GM12891 (cell line): ENCODE measurements at regions not wholly inside any gene's neighbourhood (a gene's known extent, or its start where the extent isn't known, plus 50 kb on each side); places are given as distances from the start of the nearest gene placed in this dataset.

Source experiments
- PAX5 ChIP-seq: IDR thresholded peaks from 2 replicates; pipeline ENCODE4 v1.6.1; 2011; ENCODE audit warnings: low read length, moderate library complexity, mild to moderate bottlenecking; ENCODE audit not compliant: insufficient read depth, severe bottlenecking
- POLR2A ChIP-seq: IDR thresholded peaks from 2 replicates; pipeline ENCODE4 v1.6.1; 2011; ENCODE audit warnings: low read depth, low read length, control low read depth
- POLR2AphosphoS5 ChIP-seq: IDR thresholded peaks from 2 replicates; pipeline ENCODE4 v1.6.1; 2011; ENCODE audit warnings: low read depth, low read length, control low read depth
- SPI1 ChIP-seq: IDR thresholded peaks from 2 replicates; pipeline ENCODE4 v1.6.1; 2011; ENCODE audit warnings: low read depth, low read length, control low read depth
- TAF1 ChIP-seq: IDR thresholded peaks from 2 replicates; pipeline ENCODE4 v1.6.1; 2011; ENCODE audit warnings: low read depth, low read length, control low read depth

GRCh38 chr1:14363036-14363590, 235.4 kb upstream of the KAZN start:
- TF ChIP-seq POLR2A = no peak
- TF ChIP-seq POLR2AphosphoS5 = no peak
- TF ChIP-seq TAF1 = no peak
- TF ChIP-seq PAX5 = no peak
- TF ChIP-seq SPI1 = no peak
